ENCODE measurements at regions not wholly inside any gene's neighbourhood (a gene's known extent, or its start where the extent isn't known, plus 50 kb on each side); places are given as distances from the start of the nearest gene placed in this dataset.
"Not testable (repeated sequence)": the region's sequence is repeated elsewhere in the genome, so short reads cannot be mapped to it uniquely, and the experiment has no call there.

DNA sequence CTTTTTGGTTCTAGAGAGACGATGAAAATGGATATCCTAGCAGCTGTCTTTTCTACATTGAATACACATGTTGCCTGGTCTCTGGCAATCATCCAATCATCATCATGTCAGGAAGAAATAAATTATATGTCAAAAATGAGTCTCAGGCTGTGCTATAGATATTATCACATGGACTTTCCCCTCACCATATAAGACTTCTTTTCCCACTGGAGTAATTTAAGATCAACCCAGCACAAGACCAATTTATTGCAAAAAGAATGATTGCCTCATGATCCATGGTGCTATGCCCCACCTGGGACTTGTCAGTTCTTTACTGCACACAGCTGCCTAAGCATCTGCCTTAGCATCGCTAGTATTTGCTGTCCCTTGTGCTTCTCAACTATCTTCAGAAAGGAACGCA lies 783.7 kb upstream of the TMEFF2 start:
- peak in 2 of 5 donors; percentile 43 to 59 for DNase-seq
- Histone ChIP-seq H3K27me3 (ENCODE audit: control insufficient read depth, insufficient read depth, low read length) (no peaks in the 10 kb centered on the region), H3K27ac (ENCODE audit: low read depth in 2 of 2, low read length in 2 of 2) (no peak overlapping the region), H3K9ac (ENCODE audit: low read length in 3 of 3) (no peak overlapping the region), H3K36me3 (ENCODE audit: control insufficient read depth in 2 of 3, insufficient read depth in 3 of 3, low read length in 3 of 3) (no peaks in the 10 kb centered on the region), H3K4me3 (ENCODE audit: low read length in 3 of 3) (no peak overlapping the region), H3K4me1 (ENCODE audit: control insufficient read depth in 2 of 3, insufficient read depth in 2 of 3, low read depth in 1 of 3, low read length in 3 of 3) (no peaks in the 10 kb centered on the region), H3K9me3 (ENCODE audit: control insufficient read depth in 2 of 3, insufficient read depth in 1 of 3, low read length in 3 of 3) (no peaks in the 10 kb centered on the region)
- FAIRE-seq, result no peak
- TF ChIP-seq, protein P1, sequence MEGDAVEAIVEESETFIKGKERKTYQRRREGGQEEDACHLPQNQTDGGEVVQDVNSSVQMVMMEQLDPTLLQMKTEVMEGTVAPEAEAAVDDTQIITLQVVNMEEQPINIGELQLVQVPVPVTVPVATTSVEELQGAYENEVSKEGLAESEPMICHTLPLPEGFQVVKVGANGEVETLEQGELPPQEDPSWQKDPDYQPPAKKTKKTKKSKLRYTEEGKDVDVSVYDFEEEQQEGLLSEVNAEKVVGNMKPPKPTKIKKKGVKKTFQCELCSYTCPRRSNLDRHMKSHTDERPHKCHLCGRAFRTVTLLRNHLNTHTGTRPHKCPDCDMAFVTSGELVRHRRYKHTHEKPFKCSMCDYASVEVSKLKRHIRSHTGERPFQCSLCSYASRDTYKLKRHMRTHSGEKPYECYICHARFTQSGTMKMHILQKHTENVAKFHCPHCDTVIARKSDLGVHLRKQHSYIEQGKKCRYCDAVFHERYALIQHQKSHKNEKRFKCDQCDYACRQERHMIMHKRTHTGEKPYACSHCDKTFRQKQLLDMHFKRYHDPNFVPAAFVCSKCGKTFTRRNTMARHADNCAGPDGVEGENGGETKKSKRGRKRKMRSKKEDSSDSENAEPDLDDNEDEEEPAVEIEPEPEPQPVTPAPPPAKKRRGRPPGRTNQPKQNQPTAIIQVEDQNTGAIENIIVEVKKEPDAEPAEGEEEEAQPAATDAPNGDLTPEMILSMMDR (IDR thresholded peaks at IDR 0.05; ENCODE audit: borderline replicate concordance, extremely low read depth, insufficient read depth), result no peak
- intact Hi-C loops (cut with DNase I), result no loop called here

DNA sequence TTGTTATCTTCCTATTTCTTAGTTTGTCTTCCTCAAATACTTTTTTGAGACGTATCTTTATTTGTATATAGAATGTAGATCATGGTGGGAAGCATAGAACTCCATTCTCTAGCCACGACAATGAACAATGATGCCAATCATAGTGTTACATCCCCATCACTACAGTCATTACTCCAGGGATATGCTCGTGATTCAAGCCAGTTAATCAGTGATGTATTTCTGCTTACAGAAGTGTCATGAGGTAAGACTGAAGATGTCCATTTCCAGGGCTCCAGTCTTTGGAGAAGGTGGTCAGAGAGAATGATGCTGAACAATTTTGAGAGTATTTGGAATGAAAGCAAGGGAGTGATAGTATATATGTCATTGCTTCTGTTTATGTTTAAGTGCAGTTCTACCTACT lies 777.2 kb upstream of the TMEFF2 start:
- Histone ChIP-seq H3K9ac (ENCODE audit: low read length in 3 of 3) (no peak overlapping the region), H3K27ac (ENCODE audit: low read depth in 2 of 2, low read length in 2 of 2) (no peak overlapping the region), H3K9me3 (ENCODE audit: control insufficient read depth in 2 of 3, insufficient read depth in 1 of 3, low read length in 3 of 3) (no peaks in the 10 kb centered on the region), H3K36me3 (ENCODE audit: control insufficient read depth in 2 of 3, insufficient read depth in 3 of 3, low read length in 3 of 3) (no peaks in the 10 kb centered on the region), H3K27me3 (ENCODE audit: control insufficient read depth, insufficient read depth, low read length) (no peaks in the 10 kb centered on the region), H3K4me3 (ENCODE audit: low read length in 3 of 3) (no peak overlapping the region), H3K4me1 (ENCODE audit: control insufficient read depth in 2 of 3, insufficient read depth in 2 of 3, low read depth in 1 of 3, low read length in 3 of 3) (no peaks in the 10 kb centered on the region)
- intact Hi-C loops (cut with DNase I), result no loop called here
- TF ChIP-seq, protein P1 (IDR thresholded peaks at IDR 0.05; ENCODE audit: borderline replicate concordance, extremely low read depth, insufficient read depth), result no peak
- FAIRE-seq (no peak), DNase-seq (peak in 1 of 5 donors; percentile 2)

DNA sequence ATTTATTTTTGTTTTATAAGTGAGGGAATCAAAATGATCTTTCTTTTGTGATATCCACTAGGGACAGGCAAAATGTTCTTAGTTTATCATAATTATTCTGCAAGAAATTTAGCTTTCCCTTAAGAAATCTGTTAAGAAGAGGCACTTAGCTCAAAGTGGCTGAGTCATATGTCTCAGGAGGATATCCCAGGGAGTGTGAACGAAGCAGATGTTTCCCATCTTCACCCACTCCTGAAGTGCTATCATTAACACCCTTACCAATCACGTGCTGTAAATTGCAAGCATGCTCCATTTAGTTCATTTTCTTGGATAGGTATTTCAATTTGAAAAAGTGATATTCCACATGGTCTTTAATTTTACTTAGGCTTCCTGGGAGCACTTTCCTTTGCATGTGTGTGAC lies 774.3 kb upstream of the TMEFF2 start:
- Histone ChIP-seq H3K4me1 (ENCODE audit: control insufficient read depth in 2 of 3, insufficient read depth in 2 of 3, low read depth in 1 of 3, low read length in 3 of 3) (no peaks in the 10 kb centered on the region), H3K36me3 (ENCODE audit: control insufficient read depth in 2 of 3, insufficient read depth in 3 of 3, low read length in 3 of 3) (no peaks in the 10 kb centered on the region), H3K9ac (ENCODE audit: low read length in 3 of 3) (no peak overlapping the region), H3K27me3 (ENCODE audit: control insufficient read depth, insufficient read depth, low read length) (no peaks in the 10 kb centered on the region), H3K27ac (ENCODE audit: low read depth in 2 of 2, low read length in 2 of 2) (no peak overlapping the region), H3K4me3 (ENCODE audit: low read length in 3 of 3) (no peak overlapping the region), H3K9me3 (ENCODE audit: control insufficient read depth in 2 of 3, insufficient read depth in 1 of 3, low read length in 3 of 3) (no peaks in the 10 kb centered on the region)
- intact Hi-C loops (cut with DNase I), result no loop called here
- no peak for FAIRE-seq
- TF ChIP-seq, protein P1 (IDR thresholded peaks at IDR 0.05; ENCODE audit: borderline replicate concordance, extremely low read depth, insufficient read depth), result no peak
- no peak for DNase-seq

DNA sequence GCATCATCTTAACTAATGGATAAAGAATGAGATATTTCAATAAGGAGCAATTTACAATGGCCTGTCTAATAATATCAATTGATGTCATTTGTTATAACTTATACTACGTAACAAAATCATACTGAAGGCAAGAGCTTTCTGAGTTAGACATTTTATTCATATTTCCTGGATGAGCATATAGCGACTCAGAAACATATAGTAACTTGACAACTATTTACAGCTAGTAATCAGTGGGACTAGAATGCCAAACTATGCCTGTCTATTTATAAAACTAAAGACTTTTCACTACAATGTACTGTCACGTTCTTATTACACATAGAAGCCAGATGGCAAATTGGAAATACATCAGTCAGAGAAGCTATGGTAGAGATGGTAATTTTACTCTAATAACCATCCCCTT lies 766.2 kb upstream of the TMEFF2 start:
- Histone ChIP-seq H3K9ac (ENCODE audit: low read length in 3 of 3) (no peak overlapping the region), H3K27me3 (ENCODE audit: control insufficient read depth, insufficient read depth, low read length) (no peaks in the 10 kb centered on the region), H3K4me3 (ENCODE audit: low read length in 3 of 3) (no peak overlapping the region), H3K4me1 (ENCODE audit: control insufficient read depth in 2 of 3, insufficient read depth in 2 of 3, low read depth in 1 of 3, low read length in 3 of 3) (no peaks in the 10 kb centered on the region), H3K27ac (ENCODE audit: low read depth in 2 of 2, low read length in 2 of 2) (no peak overlapping the region), H3K9me3 (ENCODE audit: control insufficient read depth in 2 of 3, insufficient read depth in 1 of 3, low read length in 3 of 3) (no peaks in the 10 kb centered on the region), H3K36me3 (ENCODE audit: control insufficient read depth in 2 of 3, insufficient read depth in 3 of 3, low read length in 3 of 3) (no peaks in the 10 kb centered on the region)
- DNase-seq, result no peak
- FAIRE-seq, result no peak
- intact Hi-C loops (cut with DNase I), result no loop called here
- TF ChIP-seq, protein P1 (IDR thresholded peaks at IDR 0.05; ENCODE audit: borderline replicate concordance, extremely low read depth, insufficient read depth), result no peak

DNA sequence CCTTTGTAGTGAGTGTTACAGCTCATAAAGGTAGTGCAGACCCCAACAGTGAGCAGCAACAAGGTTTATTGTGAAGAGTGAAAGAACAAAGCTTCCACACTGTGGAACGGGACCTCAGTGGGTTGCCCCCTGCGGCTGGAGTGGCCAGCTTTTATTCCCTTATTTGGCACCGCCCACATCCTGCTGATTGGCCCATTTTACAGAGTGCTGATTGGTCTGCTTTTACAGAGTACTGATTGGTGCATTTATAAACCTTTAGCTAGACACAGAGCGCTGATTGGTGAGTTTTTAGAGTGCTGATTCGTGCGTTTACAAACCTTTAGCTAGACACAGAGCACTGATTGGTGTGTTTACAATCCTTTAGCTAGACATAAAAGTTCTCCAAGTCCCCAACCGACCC lies 763.9 kb upstream of the TMEFF2 start:
- FAIRE-seq; H3K36me3 ChIP-seq (ENCODE audit: control insufficient read depth in 2 of 3, insufficient read depth in 3 of 3, low read length in 3 of 3); H3K9ac ChIP-seq (ENCODE audit: low read length in 3 of 3); H3K27ac ChIP-seq (ENCODE audit: low read depth in 2 of 2, low read length in 2 of 2); intact Hi-C loops (cut with DNase I); H3K27me3 ChIP-seq (ENCODE audit: control insufficient read depth, insufficient read depth, low read length); H3K9me3 ChIP-seq (ENCODE audit: control insufficient read depth in 2 of 3, insufficient read depth in 1 of 3, low read length in 3 of 3); H3K4me3 ChIP-seq (ENCODE audit: low read length in 3 of 3); H3K4me1 ChIP-seq (ENCODE audit: control insufficient read depth in 2 of 3, insufficient read depth in 2 of 3, low read depth in 1 of 3, low read length in 3 of 3); DNase-seq: not testable (repeated sequence)
